ENCODE measurements at regions not wholly inside any gene's neighbourhood (a gene's known extent, or its start where the extent isn't known, plus 50 kb on each side); places are given as distances from the start of the nearest gene placed in this dataset.
A peak's percentile ranks its signal among the peaks of the same experiment; 100 is the strongest.

GRCh38 chr9:89670114-89670513 lies 65.3 kb downstream of the GADD45G start:
- Histone ChIP-seq H3K4me3 (ENCODE audit: low read length) (no peak overlapping the region), H3K27ac (ENCODE audit: low read length) (no peak overlapping the region), H3K9me3 (ENCODE audit: control insufficient read depth, insufficient read depth, low read length) (no peaks in the 10 kb centered on the region), H3K27me3 (ENCODE audit: control insufficient read depth, insufficient read depth, low read length) (no peaks in the 10 kb centered on the region), H3K4me1 (ENCODE audit: control insufficient read depth, insufficient read depth, low read length) (peaks cover 4% of the 10 kb centered on the region), H3K36me3 (ENCODE audit: control insufficient read depth, insufficient read depth, low read length) (no peaks in the 10 kb centered on the region)
- no CpG with 5 or more reads among the region's 5 CpGs for WGBS (ENCODE audit: insufficient coverage, insufficient read length)
- DNase-seq (ENCODE audit: low read depth, low spot score), result no peak

DNA sequence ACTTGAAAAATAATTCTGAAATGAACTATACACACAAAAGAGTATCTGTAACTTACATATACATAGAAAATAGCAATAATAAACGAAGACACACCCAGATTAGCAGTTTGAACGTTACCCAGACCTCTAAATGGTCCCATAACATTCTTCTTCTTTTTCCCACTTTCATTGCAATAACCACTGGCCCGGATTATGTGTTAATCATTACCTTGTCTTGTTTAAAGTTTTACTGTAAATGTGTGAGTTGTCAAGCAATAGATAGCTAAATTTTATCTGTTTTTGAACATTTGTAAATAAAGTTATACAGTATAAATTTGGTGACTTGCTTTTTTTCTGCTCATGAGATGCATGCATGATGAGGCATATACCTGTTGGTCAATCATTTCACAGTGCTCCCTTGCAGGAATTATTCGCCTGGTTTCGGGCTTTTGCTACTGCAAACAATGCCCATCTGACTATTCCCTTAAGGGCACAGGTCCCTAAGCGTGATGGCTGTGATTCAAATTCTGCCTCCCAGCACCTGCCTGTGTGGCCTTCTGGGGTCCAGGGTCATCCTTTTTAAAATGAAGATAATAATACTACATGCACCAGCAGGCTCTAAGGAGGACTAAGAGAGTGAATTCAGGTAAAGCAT lies 66.1 kb downstream of the GADD45G start:
- Histone ChIP-seq H3K27me3 (ENCODE audit: control insufficient read depth, insufficient read depth, low read length) (no peaks in the 10 kb centered on the region), H3K4me1 (ENCODE audit: control insufficient read depth, insufficient read depth, low read length) (peaks cover 9% of the 10 kb centered on the region), H3K4me3 (ENCODE audit: low read length) (no peak overlapping the region), H3K27ac (ENCODE audit: low read length) (no peak overlapping the region), H3K36me3 (ENCODE audit: control insufficient read depth, insufficient read depth, low read length) (no peaks in the 10 kb centered on the region), H3K9me3 (ENCODE audit: control insufficient read depth, insufficient read depth, low read length) (no peaks in the 10 kb centered on the region)
- DNase-seq (ENCODE audit: low read depth, low spot score), result no peak
- WGBS (ENCODE audit: insufficient coverage, insufficient read length), result no CpG with 5 or more reads among the region's 6 CpGs

DNA sequence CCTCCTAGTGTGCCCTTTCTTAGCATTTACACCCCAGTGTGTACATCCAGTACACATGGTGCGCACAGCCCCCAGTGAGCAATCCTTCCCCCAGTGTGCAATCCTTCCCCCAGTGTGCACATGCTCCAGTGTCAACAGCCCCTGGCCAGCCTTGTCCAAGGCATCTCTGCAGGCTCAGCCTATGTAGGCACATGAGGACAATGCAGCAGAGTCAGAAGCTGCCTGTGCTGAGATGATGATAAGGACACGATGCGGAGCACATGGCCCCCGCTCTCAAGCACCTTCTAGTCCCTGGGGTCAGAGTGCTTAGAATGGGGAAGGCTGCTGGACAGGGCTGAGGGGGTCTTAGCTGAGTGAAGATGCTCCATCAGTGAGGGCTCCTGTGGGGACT lies 69.8 kb downstream of the GADD45G start:
- H3K27ac ChIP-seq (ENCODE audit: low read length), result no peak overlapping the region

GRCh38 chr9:89675058-89675742 lies 70.4 kb downstream of the GADD45G start:
- no peak for DNase-seq (ENCODE audit: low read depth, low spot score)
- Histone ChIP-seq H3K27ac (ENCODE audit: low read length) (no peak overlapping the region), H3K4me1 (ENCODE audit: control insufficient read depth, insufficient read depth, low read length) (peaks cover 27% of the 10 kb centered on the region), H3K4me3 (ENCODE audit: low read length) (no peak overlapping the region), H3K27me3 (ENCODE audit: control insufficient read depth, insufficient read depth, low read length) (no peaks in the 10 kb centered on the region), H3K36me3 (ENCODE audit: control insufficient read depth, insufficient read depth, low read length) (no peaks in the 10 kb centered on the region), H3K9me3 (ENCODE audit: control insufficient read depth, insufficient read depth, low read length) (no peaks in the 10 kb centered on the region)
- WGBS (ENCODE audit: insufficient coverage, insufficient read length), result no CpG with 5 or more reads among the region's 15 CpGs

More for the DNA sequence above, 69.8 kb downstream of the GADD45G start:
- H3K4me1 ChIP-seq (ENCODE audit: control insufficient read depth, insufficient read depth, low read length), result peaks cover 26% of the 10 kb centered on the region
- no peak for DNase-seq (ENCODE audit: low read depth, low spot score)
- no peaks in the 10 kb centered on the region for H3K27me3 ChIP-seq (ENCODE audit: control insufficient read depth, insufficient read depth, low read length)
- H3K9me3 ChIP-seq (ENCODE audit: control insufficient read depth, insufficient read depth, low read length), result no peaks in the 10 kb centered on the region
- no CpG with 5 or more reads among the region's 4 CpGs for WGBS (ENCODE audit: insufficient coverage, insufficient read length)
- H3K36me3 ChIP-seq (ENCODE audit: control insufficient read depth, insufficient read depth, low read length), result no peaks in the 10 kb centered on the region
- no peak overlapping the region for H3K4me3 ChIP-seq (ENCODE audit: low read length)

- Histone ChIP-seq H3K4me1 (ENCODE audit: control insufficient read depth, insufficient read depth, low read length) (peaks cover 27% of the 10 kb centered on the region), H3K9me3 (ENCODE audit: control insufficient read depth, insufficient read depth, low read length) (no peaks in the 10 kb centered on the region), H3K4me3 (ENCODE audit: low read length) (no peak overlapping the region), H3K27ac (ENCODE audit: low read length) (no peak overlapping the region), H3K27me3 (ENCODE audit: control insufficient read depth, insufficient read depth, low read length) (no peaks in the 10 kb centered on the region), H3K36me3 (ENCODE audit: control insufficient read depth, insufficient read depth, low read length) (no peaks in the 10 kb centered on the region)
- no CpG with 5 or more reads among the region's 22 CpGs for WGBS (ENCODE audit: insufficient coverage, insufficient read length)
- no peak for DNase-seq (ENCODE audit: low read depth, low spot score)
These were observed 71.5 kb downstream of the GADD45G start for GRCh38 chr9:89676281-89676680.

DNA sequence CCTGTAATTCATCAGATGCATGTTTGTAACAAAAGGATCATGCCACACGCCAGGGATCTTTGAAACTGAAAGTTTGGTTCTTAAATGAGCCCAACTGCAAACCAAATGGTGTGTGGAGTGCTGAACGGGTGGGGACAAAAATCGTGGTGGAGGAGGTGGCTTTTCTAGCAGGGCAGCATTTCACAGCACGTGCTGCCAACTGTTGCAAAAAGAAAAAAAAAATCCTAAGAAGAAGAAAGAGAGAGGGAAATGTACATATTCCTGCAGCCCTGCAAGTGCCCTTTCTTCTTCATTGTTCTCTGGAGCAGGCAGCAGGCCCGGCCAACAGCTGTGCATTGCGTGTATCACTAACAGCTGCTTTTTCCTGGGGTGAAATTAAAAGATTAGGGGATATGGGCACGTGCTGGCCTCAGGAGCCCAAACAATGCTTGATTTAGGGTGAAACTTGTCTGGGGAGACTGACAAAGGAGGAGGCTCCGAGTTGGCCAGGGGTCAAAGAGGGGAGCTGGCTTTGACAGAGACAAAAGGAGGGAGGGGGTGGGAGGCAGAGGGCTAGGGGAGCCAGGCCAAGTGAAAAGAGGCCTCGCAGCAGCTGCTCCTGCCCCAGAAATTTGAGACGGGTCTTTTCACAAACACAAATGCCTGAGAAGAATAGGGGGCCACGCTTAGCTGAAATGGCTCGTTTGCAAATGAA lies 73.0 kb downstream of the GADD45G start:
- no CpG with 5 or more reads among the region's 12 CpGs for WGBS (ENCODE audit: insufficient coverage, insufficient read length)
- no peak overlapping the region for H3K4me3 ChIP-seq (ENCODE audit: low read length)
- H3K4me1 ChIP-seq (ENCODE audit: control insufficient read depth, insufficient read depth, low read length), result peaks cover 27% of the 10 kb centered on the region
- H3K36me3 ChIP-seq (ENCODE audit: control insufficient read depth, insufficient read depth, low read length), result no peaks in the 10 kb centered on the region
- H3K27ac ChIP-seq (ENCODE audit: low read length), result peak overlapping the region; percentile 29
- peak; percentile 50 for DNase-seq (ENCODE audit: low read depth, low spot score)
- H3K27me3 ChIP-seq (ENCODE audit: control insufficient read depth, insufficient read depth, low read length), result no peaks in the 10 kb centered on the region
- no peaks in the 10 kb centered on the region for H3K9me3 ChIP-seq (ENCODE audit: control insufficient read depth, insufficient read depth, low read length)

GRCh38 chr9:89678396-89679015 lies 73.7 kb downstream of the GADD45G start:
- Histone ChIP-seq H3K36me3 (ENCODE audit: control insufficient read depth, insufficient read depth, low read length) (no peaks in the 10 kb centered on the region), H3K27me3 (ENCODE audit: control insufficient read depth, insufficient read depth, low read length) (no peaks in the 10 kb centered on the region), H3K9me3 (ENCODE audit: control insufficient read depth, insufficient read depth, low read length) (no peaks in the 10 kb centered on the region), H3K27ac (ENCODE audit: low read length) (peak overlapping the region; percentile 42), H3K4me3 (ENCODE audit: low read length) (no peak overlapping the region), H3K4me1 (ENCODE audit: control insufficient read depth, insufficient read depth, low read length) (peaks cover 27% of the 10 kb centered on the region)
- DNase-seq (ENCODE audit: low read depth, low spot score), result no peak
- no CpG with 5 or more reads among the region's 10 CpGs for WGBS (ENCODE audit: insufficient coverage, insufficient read length)

- no peak overlapping the region for H3K4me3 ChIP-seq (ENCODE audit: low read length)
- peak overlapping the region; percentile 42 for H3K27ac ChIP-seq (ENCODE audit: low read length)
- no peaks in the 10 kb centered on the region for H3K36me3 ChIP-seq (ENCODE audit: control insufficient read depth, insufficient read depth, low read length)
- peaks cover 27% of the 10 kb centered on the region for H3K4me1 ChIP-seq (ENCODE audit: control insufficient read depth, insufficient read depth, low read length)
- no peaks in the 10 kb centered on the region for H3K27me3 ChIP-seq (ENCODE audit: control insufficient read depth, insufficient read depth, low read length)
- no peaks in the 10 kb centered on the region for H3K9me3 ChIP-seq (ENCODE audit: control insufficient read depth, insufficient read depth, low read length)
- WGBS (ENCODE audit: insufficient coverage, insufficient read length), result no CpG with 5 or more reads among the region's 9 CpGs
- DNase-seq (ENCODE audit: low read depth, low spot score), result no peak
These were observed 74.2 kb downstream of the GADD45G start for GRCh38 chr9:89679016-89679415.

GRCh38 chr9:89679581-89679980 lies 74.8 kb downstream of the GADD45G start:
- no peak for DNase-seq (ENCODE audit: low read depth, low spot score)
- Histone ChIP-seq H3K4me3 (ENCODE audit: low read length) (no peak overlapping the region), H3K9me3 (ENCODE audit: control insufficient read depth, insufficient read depth, low read length) (no peaks in the 10 kb centered on the region), H3K27me3 (ENCODE audit: control insufficient read depth, insufficient read depth, low read length) (no peaks in the 10 kb centered on the region), H3K36me3 (ENCODE audit: control insufficient read depth, insufficient read depth, low read length) (no peaks in the 10 kb centered on the region), H3K27ac (ENCODE audit: low read length) (no peak overlapping the region), H3K4me1 (ENCODE audit: control insufficient read depth, insufficient read depth, low read length) (peaks cover 24% of the 10 kb centered on the region)
- WGBS (ENCODE audit: insufficient coverage, insufficient read length), result no CpG with 5 or more reads among the region's 3 CpGs
